Liver (tissue), 8 donors: ENCODE measurements at regions not wholly inside any gene's neighbourhood (a gene's known extent, or its start where the extent isn't known, plus 50 kb on each side); places are given as distances from the start of the nearest gene placed in this dataset.

Experiments used
- DNase-seq: peaks from one replicate; pipeline ENCODE4 v3.0.0-alpha.2; 2017; ENCODE audit warnings: low spot score
- H3K27ac ChIP-seq, 2 donors: one replicate each; pipeline ENCODE4 v1.7.0; 2013; ENCODE audit warnings: inconsistent platforms in 2 of 2, low read length in 2 of 2, control low read depth in 1 of 2, low read depth in 1 of 2, mild to moderate bottlenecking in 1 of 2
- H3K27me3 ChIP-seq, 4 donors: one replicate each; pipeline versions ENCODE4 v1.6.1 to v1.7.0; 2013; ENCODE audit warnings: low read length in 3 of 4, inconsistent platforms in 1 of 4, mild to moderate bottlenecking in 1 of 4, moderate library complexity in 1 of 4; ENCODE audit not compliant: control insufficient read depth in 4 of 4, insufficient read depth in 4 of 4
- H3K36me3 ChIP-seq, 4 donors: one replicate each; pipeline versions ENCODE4 v1.6.1 to v1.7.0; 2013; ENCODE audit warnings: low read length in 3 of 4, mild to moderate bottlenecking in 3 of 4, low read depth in 1 of 4, moderate library complexity in 1 of 4; ENCODE audit not compliant: control insufficient read depth in 4 of 4, insufficient read depth in 3 of 4
- H3K4me1 ChIP-seq, 4 donors: one replicate each; pipeline versions ENCODE4 v1.6.1 to v1.7.0; 2013; ENCODE audit warnings: low read length in 3 of 4, mild to moderate bottlenecking in 3 of 4, moderate library complexity in 1 of 4; ENCODE audit not compliant: control insufficient read depth in 4 of 4, insufficient read depth in 4 of 4
- H3K4me3 ChIP-seq, 3 donors: one replicate each; pipeline versions ENCODE4 v1.6.1 to v1.7.0; 2013; ENCODE audit warnings: low read length in 3 of 3, control low read depth in 1 of 3, low read depth in 1 of 3, mild to moderate bottlenecking in 1 of 3
- H3K9ac ChIP-seq, 2 donors: one replicate each; pipeline ENCODE4 v1.7.0; 2013; ENCODE audit warnings: low read length in 2 of 2, mild to moderate bottlenecking in 2 of 2, moderate library complexity in 2 of 2, control low read depth in 1 of 2, low read depth in 1 of 2
- H3K9me3 ChIP-seq, 4 donors: one replicate each; pipeline versions ENCODE4 v1.6.1 to v1.7.0; 2013; ENCODE audit warnings: low read length in 3 of 4; ENCODE audit not compliant: control insufficient read depth in 4 of 4
- CTCF ChIP-seq: fragments of 150-350 bp; IDR thresholded peaks from 2 replicates; pipeline ENCODE4 v1.5.1; 2017; ENCODE audit warnings: improper control_type of control experiment, low read depth, low read length; ENCODE audit not compliant: missing input control
- FOXA1 ChIP-seq: IDR thresholded peaks from 2 replicates; pipeline ENCODE4 v1.6.1; 2016; ENCODE audit warnings: antibody characterized with exemption
- FOXA2 ChIP-seq: IDR thresholded peaks from 2 replicates; pipeline ENCODE4 v1.6.1; 2016; ENCODE audit warnings: antibody characterized with exemption
- GABPA ChIP-seq, 2 donors: IDR thresholded peaks in 1 of 2; conservative IDR thresholded peaks in 1 of 2; 2 replicates each; pipeline ENCODE4 v1.6.1; 2016; ENCODE audit warnings: antibody characterized with exemption in 2 of 2, mild to moderate bottlenecking in 1 of 2, moderate library complexity in 1 of 2
- HNF4A ChIP-seq, 2 donors: conservative IDR thresholded peaks; 2 replicates each; pipeline ENCODE4 v1.6.1; 2016; ENCODE audit warnings: antibody characterized with exemption in 2 of 2, mild to moderate bottlenecking in 2 of 2
- HNF4G ChIP-seq: IDR thresholded peaks from 2 replicates; pipeline ENCODE4 v1.6.1; 2016; ENCODE audit warnings: antibody characterized with exemption
- JUND ChIP-seq, 2 donors: IDR thresholded peaks; 2 replicates each; pipeline ENCODE4 v1.6.1; 2016; ENCODE audit warnings: antibody characterized with exemption in 2 of 2
- MAX ChIP-seq: IDR thresholded peaks from 2 replicates; pipeline ENCODE4 v1.6.1; 2016; ENCODE audit warnings: antibody characterized with exemption
- NR2F2 ChIP-seq: IDR thresholded peaks from 2 replicates; pipeline ENCODE4 v1.6.1; 2016; ENCODE audit warnings: antibody characterized with exemption
- REST ChIP-seq: IDR thresholded peaks from 2 replicates; pipeline ENCODE4 v1.6.1; 2016; ENCODE audit warnings: antibody characterized with exemption, mild to moderate bottlenecking
- SP1 ChIP-seq: IDR thresholded peaks from 2 replicates; pipeline ENCODE4 v1.6.1; 2018; ENCODE audit warnings: antibody characterized with exemption, mild to moderate bottlenecking
- TAF1 ChIP-seq: conservative IDR thresholded peaks from 2 replicates; pipeline ENCODE4 v1.6.1; 2016; ENCODE audit warnings: antibody characterized with exemption, mild to moderate bottlenecking
- YY1 ChIP-seq: IDR thresholded peaks from 2 replicates; pipeline ENCODE4 v1.6.1; 2016; ENCODE audit warnings: antibody characterized with exemption, mild to moderate bottlenecking
- ZBTB33 ChIP-seq: IDR thresholded peaks from 2 replicates; pipeline ENCODE4 v1.6.1; 2016; ENCODE audit warnings: antibody characterized with exemption
- WGBS: extraction: QIAGEN DNeasy Blood & Tissue Kit; methylation state at CpG from one replicate; pipeline ENCODE4 v1.1.7; 2013; 5-methylcytosine and 5-hydroxymethylcytosine counted together
- donor health status: healthy.
- donor health status: healthy.
- donor health status: healthy.
- donor health status: healthy.
- donor health status: healthy.

GRCh38 chr10:20993830-20994527 lies 96.9 kb upstream of the NEBL start (continued):
- TF ChIP-seq REST (no peak), NR2F2 (no peak), HNF4A (conservative IDR thresholded peaks at IDR 0.05) (no peak), GABPA (IDR thresholded peaks at IDR 0.05 in 1 of 2, conservative IDR thresholded peaks at IDR 0.05 in 1 of 2) (no peak), ZBTB33 (no peak)

GRCh38 chr10:20993389-20993788 lies 96.3 kb upstream of the NEBL start:
- DNase-seq = no peak
- Histone ChIP-seq H3K27me3 (no peaks in the 10 kb centered on the region), H3K36me3 (no peaks in the 10 kb centered on the region), H3K27ac (no peak overlapping the region), H3K4me1 (peaks cover 0 to 7% (median 4%) of the 10 kb centered on the region in 4 donors), H3K4me3 (no peak overlapping the region), H3K9me3 (no peaks in the 10 kb centered on the region), H3K9ac (no peak overlapping the region)
- TF ChIP-seq MAX (no peak), FOXA2 (no peak), FOXA1 (no peak), CTCF (no peak), YY1 (no peak), HNF4A (conservative IDR thresholded peaks at IDR 0.05) (no peak), HNF4G (no peak), NR2F2 (no peak), SP1 (no peak), REST (no peak), TAF1 (no peak), JUND (IDR thresholded peaks at IDR 0.05) (no peak)
- 94% methylated on average over 4 of the region's 4 CpGs for WGBS
